ENCODE measurements at regions not wholly inside any gene's neighbourhood (a gene's known extent, or its start where the extent isn't known, plus 50 kb on each side); places are given as distances from the start of the nearest gene placed in this dataset.
"Not testable (repeated sequence)": the region's sequence is repeated elsewhere in the genome, so short reads cannot be mapped to it uniquely, and the experiment has no call there.

DNA sequence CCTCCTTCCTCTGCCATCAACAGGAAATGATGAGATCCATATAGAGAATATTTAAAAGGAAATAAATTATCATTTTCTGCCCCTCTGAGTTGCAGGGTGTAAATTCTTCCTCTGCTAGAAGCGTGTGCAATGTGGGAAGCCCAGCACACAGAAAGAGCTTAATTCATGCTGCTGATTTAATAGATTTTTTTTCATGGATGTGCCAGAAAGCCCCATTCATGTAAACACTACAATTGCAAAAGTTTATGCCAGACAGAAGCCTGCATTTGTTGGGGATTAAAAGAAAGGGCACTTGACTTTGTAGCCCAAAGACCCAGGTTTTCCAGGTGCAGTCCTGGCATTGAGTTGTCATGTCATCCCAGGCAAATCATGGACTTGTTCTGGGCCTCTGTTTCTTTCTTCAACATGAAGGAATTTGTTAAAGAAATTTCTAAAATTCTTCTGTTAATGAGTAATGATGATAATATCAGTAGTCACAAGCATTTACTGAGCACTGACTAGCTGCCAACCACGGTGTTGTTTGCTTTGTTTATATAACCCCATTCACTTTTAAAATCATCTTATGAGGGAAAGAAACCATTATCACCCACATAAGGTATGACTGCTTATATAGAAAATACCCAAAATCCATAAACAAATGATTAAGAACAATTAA lies 341.7 kb downstream of the ANAPC1 start:
- not testable (repeated sequence) for ATAC-seq

DNA sequence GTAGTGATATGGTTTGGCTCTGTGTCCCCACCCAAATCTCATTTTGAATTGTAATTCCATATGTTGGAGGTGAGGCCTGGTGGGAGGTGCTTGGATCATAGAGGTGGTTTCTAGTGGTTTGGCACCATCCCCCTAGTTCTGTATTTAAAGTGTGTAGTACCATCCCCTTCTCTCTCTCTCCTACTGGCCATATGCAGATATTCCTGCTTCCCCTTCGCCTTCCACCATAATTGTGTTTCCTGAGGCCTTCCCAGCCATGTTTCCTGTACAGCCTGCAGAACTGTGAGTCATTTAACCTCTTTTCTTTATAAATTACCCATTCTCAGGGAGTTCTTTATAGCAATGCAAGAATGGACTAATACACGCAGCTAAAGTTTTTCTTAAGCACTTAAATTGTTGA lies 340.0 kb downstream of the ANAPC1 start:
- ATAC-seq, result not testable (repeated sequence)

DNA sequence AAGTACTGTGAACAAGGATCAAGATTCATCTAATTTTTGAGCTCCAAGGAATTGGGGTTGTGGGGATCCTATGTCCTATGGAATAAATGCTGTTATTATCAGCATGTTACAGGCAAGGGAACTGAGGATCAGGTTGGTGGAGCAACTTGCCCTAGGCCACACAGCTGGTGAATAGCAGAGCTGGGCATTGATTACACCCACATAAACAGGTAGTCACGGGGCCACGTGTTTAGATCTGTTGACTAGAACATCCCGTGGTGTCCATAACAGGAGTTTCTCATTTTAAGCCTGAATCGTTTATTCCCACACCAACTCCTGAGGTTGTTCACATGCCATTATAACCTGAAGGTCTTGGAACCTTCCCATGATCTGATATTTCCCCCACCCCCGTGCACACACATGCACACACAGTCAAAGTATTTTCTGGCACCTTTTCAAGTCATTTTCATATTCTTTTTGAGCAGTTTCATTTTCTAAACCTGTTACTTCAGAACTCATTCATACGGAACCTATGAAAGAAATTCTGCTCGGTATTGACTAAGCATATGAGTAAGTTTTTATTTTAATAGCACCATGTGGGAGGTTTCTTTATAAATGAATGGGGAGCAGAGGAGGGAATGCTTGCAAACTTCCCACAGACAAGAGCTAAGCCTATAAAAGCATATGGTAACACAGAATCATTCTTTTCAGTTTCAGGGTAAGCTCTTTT lies 338.1 kb downstream of the ANAPC1 start:
- peak; percentile 60 for ATAC-seq

DNA sequence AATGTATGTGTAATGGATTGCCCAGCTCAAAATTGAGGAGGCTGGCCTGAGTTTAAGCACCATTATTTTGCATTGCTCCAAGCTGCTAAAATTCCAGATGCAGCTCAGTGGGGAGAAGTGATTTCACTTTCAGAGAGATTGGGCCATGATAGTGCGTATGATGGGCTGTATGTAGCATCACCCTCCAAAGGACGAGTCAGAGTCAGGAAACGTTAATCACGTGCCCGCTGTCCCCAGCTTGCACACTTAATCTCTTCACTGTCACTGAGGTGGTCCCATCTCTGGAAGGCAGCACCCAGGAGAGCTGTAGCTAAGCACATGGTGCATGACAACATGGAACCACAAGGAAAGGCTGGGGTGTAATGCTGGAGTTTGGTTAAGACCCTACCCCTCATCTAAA lies 337.4 kb downstream of the ANAPC1 start:
- not testable (repeated sequence) for ATAC-seq

DNA sequence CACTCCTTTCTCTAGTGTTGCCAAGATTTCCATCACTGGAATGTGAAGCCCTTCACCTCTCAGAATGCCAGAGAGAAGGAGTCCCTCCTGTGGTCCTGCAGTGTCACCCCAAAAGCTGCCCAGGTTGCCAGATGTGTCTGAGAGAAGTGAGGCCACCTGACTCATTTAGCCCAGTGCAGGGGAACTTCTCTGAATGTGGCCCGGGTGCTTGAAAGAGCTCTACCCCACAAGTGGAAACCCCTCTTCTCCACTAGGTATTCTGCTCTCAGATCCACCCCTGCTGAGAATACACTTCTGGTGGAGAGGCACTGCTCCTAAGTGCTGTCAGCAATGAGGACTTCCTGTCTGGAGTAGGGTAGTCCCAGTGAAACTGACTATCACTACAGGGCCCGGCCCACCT lies 334.8 kb downstream of the ANAPC1 start:
- ATAC-seq, result not testable (repeated sequence)

DNA sequence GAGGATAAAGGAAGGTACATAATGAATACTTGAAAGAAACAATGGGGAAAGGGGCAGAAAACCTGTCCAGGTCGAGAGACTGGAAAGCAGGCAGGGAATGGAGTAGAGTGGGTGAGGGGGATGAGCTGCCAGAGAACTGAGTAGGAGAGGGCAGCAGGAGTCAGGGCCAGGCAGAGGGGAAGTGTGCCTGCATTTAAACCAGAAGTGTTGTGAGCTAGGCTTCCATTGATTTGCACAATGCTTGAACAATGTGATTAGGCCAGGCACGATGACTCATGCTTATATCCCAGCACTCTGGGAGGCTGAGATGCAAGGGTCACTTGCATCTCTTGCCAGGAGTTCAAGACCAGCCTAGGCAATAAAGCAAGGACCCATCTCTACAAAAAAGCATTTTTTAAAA lies 332.6 kb downstream of the ANAPC1 start:
- peak; percentile 15 for ATAC-seq

DNA sequence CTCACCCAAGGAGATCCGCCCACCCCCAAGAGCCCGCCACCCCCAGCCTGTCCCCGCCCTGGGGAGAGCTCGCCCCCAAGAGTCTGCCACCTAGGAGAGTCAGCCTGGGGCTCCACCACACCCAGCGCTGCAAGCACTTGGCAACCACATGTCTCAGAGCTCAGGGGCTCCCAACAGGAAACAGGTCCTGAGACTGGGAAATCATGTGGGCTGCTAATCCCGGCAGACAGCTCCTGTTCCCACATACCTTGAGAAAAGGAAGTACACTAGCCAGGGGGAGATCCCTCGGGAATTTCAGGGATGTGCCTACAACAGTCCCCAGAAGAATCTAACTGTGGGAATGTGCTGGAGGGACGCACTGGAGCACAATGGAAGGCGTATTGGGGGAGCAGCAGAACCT lies 331.4 kb downstream of the ANAPC1 start:
- peak; percentile 43 for ATAC-seq

DNA sequence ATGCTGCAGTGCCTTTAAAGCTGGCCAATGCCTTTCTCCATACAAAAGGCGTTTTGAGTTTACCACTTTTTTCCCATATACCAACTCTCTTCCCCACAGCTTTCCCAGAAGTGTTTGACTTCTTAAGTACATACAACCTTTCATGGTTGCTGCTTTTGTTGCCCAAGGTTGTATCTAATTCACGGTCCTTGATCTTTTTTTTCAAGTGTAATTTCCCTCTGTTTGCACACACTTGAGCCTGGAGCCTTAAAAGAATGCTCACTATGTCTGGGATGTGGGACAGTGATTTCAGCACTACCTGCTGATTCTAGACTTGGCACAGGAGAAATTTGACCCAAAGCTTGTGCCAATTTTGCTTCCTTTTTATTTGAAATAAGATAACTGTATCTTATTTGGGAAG lies 324.7 kb downstream of the ANAPC1 start:
- not testable (repeated sequence) for ATAC-seq

DNA sequence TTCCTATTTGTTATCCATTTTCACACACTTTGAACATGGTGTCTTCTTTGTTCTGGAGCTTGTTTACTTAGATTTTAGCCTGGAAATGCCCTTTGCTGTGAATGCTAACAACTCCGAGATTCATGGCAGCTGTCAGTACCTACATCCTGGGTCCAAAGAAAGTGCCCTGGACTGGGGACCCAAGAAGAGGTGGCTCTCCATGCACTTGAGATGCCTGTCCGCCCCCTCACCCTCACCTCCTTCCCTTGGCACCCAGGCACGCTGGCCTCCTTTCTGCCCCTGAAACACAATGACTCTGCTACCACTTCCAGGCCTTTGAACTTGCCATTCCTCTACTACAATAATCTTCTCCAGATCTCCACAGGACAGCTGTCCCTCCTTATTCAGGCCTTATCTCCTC lies 324.2 kb downstream of the ANAPC1 start:
- ATAC-seq, result not testable (repeated sequence)

DNA sequence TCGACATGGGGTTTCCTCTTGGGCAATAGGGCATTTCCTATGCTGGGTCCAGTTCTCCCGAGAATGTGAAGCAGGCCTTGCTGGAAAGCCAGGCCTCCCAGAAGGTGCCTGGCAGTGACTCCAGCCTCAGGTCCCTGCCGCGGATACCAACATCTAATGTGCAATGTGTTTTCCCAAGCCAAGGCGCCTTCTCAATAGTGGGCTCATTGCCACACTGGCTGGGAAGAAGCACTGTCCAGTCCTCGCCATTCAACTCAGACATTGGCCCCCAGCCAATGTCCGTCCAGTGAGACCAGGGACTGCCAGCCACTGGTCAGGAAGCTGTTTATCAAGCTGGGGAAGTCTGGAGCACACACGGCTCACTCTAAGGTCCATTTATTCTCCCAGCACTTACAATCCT lies 317.9 kb downstream of the ANAPC1 start:
- peak; percentile 68 for ATAC-seq

DNA sequence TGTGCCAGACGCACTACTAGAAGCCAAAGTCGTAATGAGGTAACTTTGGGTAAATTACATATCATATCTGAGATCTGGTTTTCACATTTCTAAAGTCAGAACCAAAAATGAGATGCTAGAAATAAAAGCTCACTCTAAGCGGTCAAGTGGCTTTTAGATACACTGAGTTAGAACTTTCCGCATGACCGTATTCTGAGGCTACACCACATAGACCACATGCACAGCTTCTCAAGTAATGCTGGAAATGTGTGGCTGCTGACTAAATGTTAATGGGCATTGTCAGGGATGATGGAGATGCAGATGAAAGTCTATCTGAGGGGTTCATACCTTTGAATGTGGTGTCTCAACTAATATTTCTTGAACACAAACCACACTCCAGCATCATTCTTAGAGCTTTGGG lies 316.8 kb downstream of the ANAPC1 start:
- ATAC-seq, result not testable (repeated sequence)

DNA sequence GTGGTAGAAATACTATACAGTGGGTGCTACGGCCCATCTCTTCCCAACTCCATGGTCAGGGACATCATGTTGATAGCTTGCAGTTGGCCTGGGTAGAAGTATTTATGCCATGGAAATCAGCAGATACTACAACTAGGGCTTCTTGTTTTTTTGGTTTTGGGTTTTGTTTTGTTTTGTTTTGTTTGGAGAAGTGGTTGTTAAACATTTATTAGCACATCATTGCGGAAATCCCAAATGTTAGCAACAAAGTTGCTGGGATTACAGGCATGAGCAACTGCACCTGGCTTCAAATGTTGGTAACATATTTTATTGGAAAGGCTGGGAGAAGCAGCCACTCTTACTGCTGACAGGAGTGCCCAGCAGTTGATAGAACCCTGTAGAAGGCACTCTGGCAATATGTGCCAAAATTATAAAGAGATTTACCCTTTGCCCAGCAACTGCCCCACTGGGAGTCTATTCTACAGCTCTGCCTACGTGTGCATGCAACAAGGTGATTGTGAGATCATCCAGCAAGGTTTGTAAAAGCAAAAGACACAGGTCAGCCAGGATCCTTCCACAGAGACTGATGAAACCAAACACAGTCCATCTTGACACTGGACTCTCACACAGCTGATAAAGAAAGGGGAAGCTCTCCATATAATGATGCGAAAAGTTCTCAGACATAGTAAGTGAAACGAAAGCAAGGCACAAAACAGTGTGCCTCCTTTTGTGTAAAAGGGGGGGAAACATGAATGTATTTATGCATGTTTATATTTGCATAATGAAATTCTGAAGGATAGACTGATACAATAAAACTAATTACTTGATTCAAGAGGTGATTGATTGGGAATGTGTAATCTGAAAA lies 314.4 kb downstream of the ANAPC1 start:
- not testable (repeated sequence) for ATAC-seq

DNA sequence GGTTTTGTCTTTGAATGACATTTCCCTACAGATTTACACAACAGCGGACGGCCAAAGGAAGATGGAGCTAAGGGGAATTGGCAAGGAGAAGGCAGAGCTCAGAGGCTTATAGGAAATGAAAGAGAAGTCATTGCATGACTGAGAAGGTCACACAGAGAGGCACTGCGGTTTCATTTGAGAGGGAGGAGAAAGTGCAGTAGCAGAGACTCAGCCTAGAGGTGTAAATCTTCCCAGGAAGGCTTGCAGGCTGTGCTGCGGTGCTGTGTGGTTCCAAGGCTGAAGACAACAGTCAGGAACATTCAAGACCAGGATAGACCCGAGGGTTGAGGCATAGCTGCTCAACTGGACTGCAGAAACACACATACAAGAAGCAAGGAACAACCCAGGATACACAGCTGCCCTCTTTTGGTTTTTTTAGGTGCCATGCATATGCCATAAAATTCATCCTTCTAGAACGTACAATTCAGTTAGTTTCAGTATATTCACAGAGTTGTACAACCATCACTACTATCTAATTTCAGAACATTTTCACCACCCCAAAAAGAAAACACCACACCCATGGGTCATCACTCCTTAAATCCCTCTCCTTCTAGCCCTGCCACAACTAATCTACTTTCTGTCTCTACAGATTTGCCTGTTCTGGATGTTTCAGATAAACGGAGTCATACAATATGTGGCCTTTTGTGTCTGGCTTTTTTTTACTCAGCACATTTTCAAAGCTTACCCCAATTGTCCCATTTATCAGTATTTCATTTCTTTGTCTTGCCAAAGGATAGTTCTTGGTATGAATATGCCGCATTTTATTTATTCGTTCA lies 313.5 kb downstream of the ANAPC1 start:
- peak; percentile 47 for ATAC-seq

DNA sequence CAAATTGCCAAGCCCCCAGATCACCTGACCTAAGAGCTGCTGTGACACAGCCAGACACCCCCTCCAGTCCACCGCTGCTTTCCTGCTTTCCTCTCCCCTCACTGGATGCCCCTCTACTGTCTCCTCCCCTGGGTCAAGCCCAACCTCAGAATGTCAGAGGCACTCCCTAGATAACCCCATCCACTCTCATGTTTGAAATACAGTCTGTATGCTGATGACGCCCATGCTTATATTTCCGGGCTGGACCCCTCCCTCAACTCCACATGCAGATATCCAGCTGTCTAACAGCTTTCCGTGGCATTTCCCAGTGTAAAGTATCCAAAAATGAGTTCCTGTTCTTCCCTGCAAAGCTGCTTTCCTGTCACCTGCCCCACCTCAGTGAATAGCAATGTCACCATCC lies 309.2 kb downstream of the ANAPC1 start:
- not testable (repeated sequence) for ATAC-seq

DNA sequence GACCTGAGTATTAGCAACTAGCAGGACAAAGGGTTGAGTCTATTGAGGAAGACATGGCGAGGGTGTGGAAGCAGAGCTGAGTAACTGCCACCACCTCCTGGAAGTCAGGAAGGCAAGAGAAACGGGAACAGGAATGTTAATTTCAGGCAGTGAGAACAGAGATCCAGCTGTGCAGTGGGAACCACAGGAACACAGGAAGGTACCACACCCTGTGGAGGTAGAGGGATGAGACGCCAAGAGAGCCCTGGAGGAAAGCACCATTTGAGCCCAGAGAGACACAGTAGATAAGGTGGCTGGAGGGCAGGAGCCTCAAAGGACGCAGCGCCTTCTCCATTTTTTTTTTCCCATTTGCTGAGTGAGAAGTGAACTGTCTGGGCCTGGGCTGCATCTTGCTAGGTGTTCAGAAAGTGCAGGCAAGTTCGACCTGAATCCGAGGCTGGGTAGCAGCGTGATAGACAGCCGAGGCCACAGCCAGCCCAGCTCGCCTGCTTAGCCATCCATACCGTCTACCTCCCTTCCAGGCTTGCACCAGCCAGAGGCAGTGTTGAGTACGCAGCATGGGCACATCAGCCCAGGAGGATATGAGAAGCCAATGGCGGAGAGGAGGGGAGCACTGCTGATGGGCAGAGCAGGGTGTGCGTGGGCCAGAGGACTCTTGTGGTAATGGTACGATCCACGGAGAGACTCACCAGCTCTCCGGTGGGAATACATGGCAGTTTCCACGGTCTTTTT lies 306.7 kb downstream of the ANAPC1 start:
- ATAC-seq, result not testable (repeated sequence)

DNA sequence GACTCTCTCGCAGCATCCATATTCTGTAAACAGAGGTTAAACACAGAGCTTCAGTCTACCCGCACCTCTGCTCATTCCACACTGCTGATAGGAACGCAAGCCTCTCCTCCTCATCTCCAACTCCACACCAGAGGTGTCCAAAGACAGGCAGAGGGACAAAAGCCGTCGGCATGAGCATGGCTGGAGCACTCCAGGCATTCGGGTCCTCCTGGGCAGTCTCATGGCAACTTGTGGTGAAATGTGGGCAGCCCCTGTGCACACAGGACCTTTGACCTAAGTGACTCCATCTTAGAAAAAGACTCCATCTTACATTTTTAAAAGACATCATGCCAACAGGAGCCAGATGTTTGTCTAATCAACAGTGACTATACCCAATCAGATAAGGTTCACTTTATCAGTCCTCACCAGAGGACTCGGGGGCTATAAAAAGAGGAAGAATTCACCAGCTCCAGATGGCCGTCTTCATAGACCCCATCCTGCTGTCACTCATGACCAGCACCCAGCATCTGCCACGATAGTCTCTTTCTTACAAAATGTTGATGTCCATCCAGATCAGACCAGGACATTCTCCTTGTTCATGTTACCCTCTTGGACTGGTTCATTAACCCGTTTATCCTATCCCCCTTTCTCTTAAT lies 304.4 kb downstream of the ANAPC1 start:
- not testable (repeated sequence) for ATAC-seq

DNA sequence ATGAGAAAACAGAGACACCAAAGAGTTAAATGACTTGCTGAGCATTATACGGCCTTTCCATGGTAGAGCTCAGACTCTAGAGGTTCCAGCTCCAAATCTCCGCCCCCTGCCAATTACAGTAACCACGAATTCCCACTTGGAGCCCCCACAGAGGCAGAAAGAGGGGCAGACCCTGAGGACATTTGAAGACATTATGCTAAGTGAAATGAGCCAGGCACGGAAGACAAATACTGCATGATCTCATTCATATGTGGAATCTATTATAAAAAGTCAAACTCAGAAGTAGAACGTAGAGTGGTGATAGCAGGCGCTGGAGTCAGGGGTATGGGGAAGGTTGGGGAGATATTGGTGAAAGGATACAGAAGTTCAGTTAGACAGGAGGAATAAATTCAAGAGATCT lies 303.4 kb downstream of the ANAPC1 start:
- ATAC-seq, result not testable (repeated sequence)

DNA sequence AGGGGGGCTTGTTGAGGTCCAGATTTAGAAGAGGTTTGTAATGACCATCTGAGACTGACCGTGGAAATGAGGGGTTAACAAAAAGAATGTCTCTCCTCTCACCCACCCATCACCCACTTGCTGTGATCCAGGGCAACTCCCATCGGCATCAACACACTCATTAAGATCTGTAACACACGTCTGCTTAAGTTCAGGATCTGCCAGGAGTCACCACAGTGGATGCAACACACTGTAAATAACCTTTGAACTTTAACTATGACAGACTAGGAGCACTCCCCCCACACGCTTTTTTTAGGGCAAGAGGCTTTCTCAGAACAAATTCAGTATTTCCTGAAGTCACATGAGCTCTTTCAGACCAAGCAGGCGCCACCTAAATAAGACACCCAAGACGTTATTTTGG lies 301.9 kb downstream of the ANAPC1 start:
- not testable (repeated sequence) for ATAC-seq

DNA sequence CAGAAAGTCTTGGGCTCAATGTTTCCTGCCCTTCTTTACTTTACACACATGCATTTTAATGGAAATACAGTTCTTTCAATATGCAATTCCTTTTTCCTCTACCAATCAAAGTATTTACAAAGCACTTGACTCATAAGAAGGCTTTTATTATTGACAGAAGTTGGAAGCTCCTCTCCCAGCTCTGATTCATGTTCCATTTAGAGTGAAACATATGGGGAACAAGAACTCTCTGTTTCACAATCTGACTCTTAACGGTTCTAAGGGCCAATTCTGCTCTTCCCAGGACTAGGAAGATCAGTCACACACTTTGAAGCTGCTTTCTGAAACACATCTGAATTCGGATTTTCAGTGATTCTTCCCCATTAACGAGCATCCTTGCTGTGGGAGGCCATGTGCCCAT lies 300.5 kb downstream of the ANAPC1 start:
- ATAC-seq, result peak; percentile 23

DNA sequence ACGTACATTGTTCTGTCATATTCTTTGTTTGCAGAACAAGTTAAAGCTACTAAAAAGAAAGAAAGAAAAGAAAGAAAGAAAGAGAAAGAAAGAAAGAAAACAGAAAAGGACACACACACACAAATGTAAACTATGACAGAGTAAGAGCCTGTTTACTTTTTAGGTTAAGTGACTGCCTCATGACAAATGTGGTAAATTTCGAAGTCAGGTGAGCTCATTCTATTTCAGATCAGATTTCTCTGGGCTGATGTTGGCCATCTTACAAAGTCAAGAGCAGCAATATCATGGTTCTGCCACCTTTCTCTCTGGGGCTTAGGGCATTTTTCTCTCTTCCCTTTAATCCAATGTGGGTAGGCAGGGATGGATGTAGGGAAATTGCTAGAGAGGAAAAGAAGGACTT lies 299.5 kb downstream of the ANAPC1 start:
- not testable (repeated sequence) for ATAC-seq

DNA sequence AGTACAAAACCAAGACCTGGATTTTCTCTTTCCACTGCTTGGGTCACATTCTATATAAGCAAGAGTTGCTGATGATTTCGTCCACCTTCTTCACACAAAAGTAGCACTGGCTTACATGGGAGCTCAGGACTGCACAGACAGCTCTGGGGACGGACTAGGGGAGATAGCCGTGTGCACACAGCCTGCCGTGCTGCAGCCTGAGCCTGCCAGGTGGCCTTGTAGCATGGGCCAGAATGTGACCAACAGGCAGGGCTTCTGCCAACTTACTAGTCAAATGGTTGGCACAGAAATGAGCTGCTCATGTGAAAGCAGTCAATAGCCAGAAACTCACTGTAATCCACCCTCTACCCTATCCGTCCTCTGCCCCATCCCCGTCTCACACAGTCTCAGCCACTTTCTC lies 299.0 kb downstream of the ANAPC1 start:
- not testable (repeated sequence) for ATAC-seq

All from esophagus mucosa (tissue), 1 donor.